Activated B cell treated with CpG ODN at 0.5 μM for 24 hours (primary cell): ENCODE measurements at regions not wholly inside any gene's neighbourhood (a gene's known extent, or its start where the extent isn't known, plus 50 kb on each side); places are given as distances from the start of the nearest gene placed in this dataset.

ENCODE experiments used
- ATAC-seq: fragments of 200-7000 bp; cut with Tn5 transposase; one replicate; pipeline ENCODE4 v1.10.0; 2021; ENCODE audit warnings: low read depth, mild to moderate bottlenecking, moderate library complexity
- CTCF ChIA-PET: fragments of 350-600 bp; sonication (Branson Sonifier 250); formaldehyde crosslinking; loops from one replicate; lab custom pipeline; 2021; ENCODE audit warnings: antibody characterized with exemption; lab: Charles Lee
- POLR2A ChIA-PET: fragments of 350-600 bp; sonication (Branson Sonifier 250); formaldehyde crosslinking; loops from one replicate; lab custom pipeline; 2021; ENCODE audit warnings: antibody characterized with exemption; lab: Charles Lee
- DNase-seq: peaks from one replicate; pipeline ENCODE4 v3.0.0; 2022
- H3K27ac Mint-ChIP-seq: one replicate; pipeline ENCODE4 v1.8.0; 2020; ENCODE audit warnings: mixed read lengths
- H3K27me3 Mint-ChIP-seq: one replicate; pipeline ENCODE4 v1.8.0; 2021; ENCODE audit warnings: mixed read lengths
- H3K36me3 Mint-ChIP-seq: one replicate; pipeline ENCODE4 v1.8.0; 2021; ENCODE audit warnings: low read depth, mixed read lengths
- H3K4me1 Mint-ChIP-seq: one replicate; pipeline ENCODE4 v1.8.0; 2021; ENCODE audit warnings: mixed read lengths
- H3K4me3 Mint-ChIP-seq: one replicate; pipeline ENCODE4 v1.8.0; 2020; ENCODE audit warnings: mild to moderate bottlenecking, mixed read lengths
- H3K9me3 Mint-ChIP-seq: one replicate; pipeline ENCODE4 v1.8.0; 2020; ENCODE audit warnings: mixed read lengths
- intact Hi-C: fragments of 100-400 bp; cut with micrococcal nuclease; formaldehyde crosslinking; loops from one replicate; pipeline ENCODE4 v1.15.1; 2024
- TF ChIP-seq, protein P1 (sequence below): fragments of 200-600 bp; IDR thresholded peaks from one replicate; pipeline ENCODE4 v1.8.0; 2022; ENCODE audit warnings: antibody characterized with exemption, mild to moderate bottlenecking

- Mint-ChIP-seq H3K4me1 (no peaks in the 10 kb centered on the region), H3K27me3 (no peaks in the 10 kb centered on the region), H3K27ac (no peak overlapping the region), H3K4me3 (no peak overlapping the region), H3K9me3 (peaks cover 14% of the 10 kb centered on the region), H3K36me3 (no peaks in the 10 kb centered on the region)
- DNase-seq: no peak
- POLR2A ChIA-PET: no interaction called here
- CTCF ChIA-PET: no interaction called here
- no peak for ATAC-seq
- intact Hi-C loops: no loop called here
- TF ChIP-seq, protein P1, sequence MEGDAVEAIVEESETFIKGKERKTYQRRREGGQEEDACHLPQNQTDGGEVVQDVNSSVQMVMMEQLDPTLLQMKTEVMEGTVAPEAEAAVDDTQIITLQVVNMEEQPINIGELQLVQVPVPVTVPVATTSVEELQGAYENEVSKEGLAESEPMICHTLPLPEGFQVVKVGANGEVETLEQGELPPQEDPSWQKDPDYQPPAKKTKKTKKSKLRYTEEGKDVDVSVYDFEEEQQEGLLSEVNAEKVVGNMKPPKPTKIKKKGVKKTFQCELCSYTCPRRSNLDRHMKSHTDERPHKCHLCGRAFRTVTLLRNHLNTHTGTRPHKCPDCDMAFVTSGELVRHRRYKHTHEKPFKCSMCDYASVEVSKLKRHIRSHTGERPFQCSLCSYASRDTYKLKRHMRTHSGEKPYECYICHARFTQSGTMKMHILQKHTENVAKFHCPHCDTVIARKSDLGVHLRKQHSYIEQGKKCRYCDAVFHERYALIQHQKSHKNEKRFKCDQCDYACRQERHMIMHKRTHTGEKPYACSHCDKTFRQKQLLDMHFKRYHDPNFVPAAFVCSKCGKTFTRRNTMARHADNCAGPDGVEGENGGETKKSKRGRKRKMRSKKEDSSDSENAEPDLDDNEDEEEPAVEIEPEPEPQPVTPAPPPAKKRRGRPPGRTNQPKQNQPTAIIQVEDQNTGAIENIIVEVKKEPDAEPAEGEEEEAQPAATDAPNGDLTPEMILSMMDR: no peak
These were observed 701.0 kb downstream of the NR2F1-AS1 start for GRCh38 chr5:92879806-92880543.

- H3K9me3 Mint-ChIP-seq: peaks cover 34% of the 10 kb centered on the region
- H3K27me3 Mint-ChIP-seq: no peaks in the 10 kb centered on the region
- no peak for DNase-seq
- no peak overlapping the region for H3K27ac Mint-ChIP-seq
- TF ChIP-seq, protein P1: no peak
- H3K4me3 Mint-ChIP-seq: no peak overlapping the region
- intact Hi-C loops: no loop called here
- no peaks in the 10 kb centered on the region for H3K4me1 Mint-ChIP-seq
- no peak for ATAC-seq
- ChIA-PET CTCF (no interaction called here), POLR2A (no interaction called here)
- no peaks in the 10 kb centered on the region for H3K36me3 Mint-ChIP-seq
These were observed 706.2 kb downstream of the NR2F1-AS1 start for GRCh38 chr5:92874790-92875189.

DNA sequence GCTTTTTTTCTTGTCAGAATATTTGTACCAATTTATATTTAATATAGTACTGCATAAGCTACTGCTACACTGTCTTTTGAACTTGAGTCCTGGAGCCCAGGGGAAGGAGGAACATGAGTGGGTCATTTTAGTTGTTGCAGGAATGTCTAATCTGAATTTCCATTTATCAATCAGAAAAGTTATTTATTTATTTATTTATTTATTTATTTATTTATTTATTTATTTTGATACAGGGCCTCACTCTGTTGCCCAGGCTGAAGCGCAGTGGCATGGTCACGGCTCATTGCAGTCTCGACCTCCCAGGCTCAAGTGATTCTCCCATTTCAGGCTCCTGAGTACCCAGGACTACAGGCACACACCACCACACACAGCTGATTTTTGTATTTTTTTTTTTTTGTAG, 712.6 kb downstream of the NR2F1-AS1 start:
- Mint-ChIP-seq H3K27me3 (no peaks in the 10 kb centered on the region), H3K27ac (no peak overlapping the region), H3K9me3 (peaks cover 15% of the 10 kb centered on the region), H3K4me3 (no peak overlapping the region), H3K4me1 (no peaks in the 10 kb centered on the region), H3K36me3 (no peaks in the 10 kb centered on the region)
- DNase-seq (no peak), ATAC-seq (no peak)
- TF ChIP-seq, protein P1: no peak
- ChIA-PET CTCF (no interaction called here), POLR2A (no interaction called here)
- intact Hi-C loops: no loop called here

GRCh38 chr5:92864591-92864990, 716.4 kb downstream of the NR2F1-AS1 start:
- no peak for ATAC-seq
- intact Hi-C loops: no loop called here
- ChIA-PET CTCF (no interaction called here), POLR2A (no interaction called here)
- Mint-ChIP-seq H3K27me3 (no peaks in the 10 kb centered on the region), H3K27ac (no peak overlapping the region), H3K9me3 (peaks cover 6% of the 10 kb centered on the region), H3K4me1 (no peaks in the 10 kb centered on the region), H3K4me3 (no peak overlapping the region), H3K36me3 (no peaks in the 10 kb centered on the region)
- no peak for DNase-seq
- TF ChIP-seq, protein P1: no peak

GRCh38 chr5:92863666-92864065, 717.4 kb downstream of the NR2F1-AS1 start:
- peaks cover 6% of the 10 kb centered on the region for H3K9me3 Mint-ChIP-seq
- no peaks in the 10 kb centered on the region for H3K27me3 Mint-ChIP-seq
- ChIA-PET POLR2A (no interaction called here), CTCF (no interaction called here)
- intact Hi-C loops: no loop called here
- H3K4me3 Mint-ChIP-seq: no peak overlapping the region
- no peaks in the 10 kb centered on the region for H3K36me3 Mint-ChIP-seq
- TF ChIP-seq, protein P1: no peak
- DNase-seq (no peak), ATAC-seq (no peak)
- no peak overlapping the region for H3K27ac Mint-ChIP-seq
- H3K4me1 Mint-ChIP-seq: no peaks in the 10 kb centered on the region
